Mucosa of gallbladder (tissue), 1 donor: ENCODE measurements at regions not wholly inside any gene's neighbourhood (a gene's known extent, or its start where the extent isn't known, plus 50 kb on each side); places are given as distances from the start of the nearest gene placed in this dataset.

Experiments used
- DNase-seq: peaks from one replicate; pipeline ENCODE4 v3.0.0-alpha.2; 2020; ENCODE audit warnings: low spot score
- donor health status: DM: no; HTN: no; CAD: no.

DNA sequence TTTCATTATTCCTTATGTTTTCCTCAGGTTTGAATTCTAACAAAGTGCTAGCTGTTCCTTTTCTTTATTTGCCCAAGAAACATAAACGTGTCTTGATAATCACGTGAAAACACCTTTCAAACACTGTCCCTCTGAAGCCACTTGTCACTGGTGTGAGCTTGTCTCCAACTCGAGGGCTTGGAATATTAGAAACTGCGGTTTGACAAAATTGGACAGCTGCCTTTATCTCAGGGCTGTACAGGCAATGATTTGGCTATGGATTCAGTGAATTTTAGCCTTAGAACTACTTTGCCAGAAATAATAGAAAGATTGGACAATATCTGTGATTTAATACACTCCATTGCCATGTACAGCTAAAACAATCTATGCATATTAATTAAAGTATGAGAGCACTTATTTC lies 763.0 kb upstream of the ACVR2A start:
- no peak for DNase-seq

DNA sequence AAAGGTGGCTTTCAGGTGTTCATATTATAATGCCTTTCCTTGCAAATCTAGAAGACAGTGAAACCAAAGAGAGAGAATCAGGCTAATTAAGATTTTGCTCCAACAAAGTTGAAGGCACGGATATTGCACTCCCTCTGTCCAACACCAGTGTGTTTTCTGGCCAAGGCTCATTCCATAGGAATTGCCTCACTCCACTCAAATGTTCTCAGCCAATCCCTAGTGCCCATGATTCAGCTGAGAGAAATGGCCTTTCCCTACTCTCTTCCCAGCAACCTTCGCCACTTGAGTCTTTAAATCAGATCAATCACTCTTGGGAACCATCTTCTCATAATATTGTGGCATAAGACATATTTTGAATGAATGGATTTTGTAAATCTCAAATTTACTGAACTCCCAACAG lies 768.2 kb upstream of the ACVR2A start:
- DNase-seq, result no peak

DNA sequence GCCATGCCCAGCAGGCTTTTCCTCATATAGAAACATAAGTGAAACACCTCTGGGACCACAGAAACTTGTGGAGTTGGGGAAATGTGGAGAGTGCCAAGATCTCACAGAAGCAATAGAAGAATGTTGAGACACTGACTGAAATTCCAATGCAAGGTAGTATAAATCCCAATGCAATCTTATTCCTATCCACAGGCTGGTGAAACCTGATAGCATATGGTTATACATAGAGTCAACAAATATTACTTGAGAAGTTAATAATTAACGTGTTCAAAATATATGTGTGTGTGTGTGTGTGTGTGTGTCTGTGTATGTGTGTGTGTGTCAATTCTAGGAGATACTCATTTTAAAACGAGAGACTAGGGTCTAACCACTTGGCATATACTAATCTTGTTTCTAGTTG lies 776.8 kb upstream of the ACVR2A start:
- no peak for DNase-seq

DNA sequence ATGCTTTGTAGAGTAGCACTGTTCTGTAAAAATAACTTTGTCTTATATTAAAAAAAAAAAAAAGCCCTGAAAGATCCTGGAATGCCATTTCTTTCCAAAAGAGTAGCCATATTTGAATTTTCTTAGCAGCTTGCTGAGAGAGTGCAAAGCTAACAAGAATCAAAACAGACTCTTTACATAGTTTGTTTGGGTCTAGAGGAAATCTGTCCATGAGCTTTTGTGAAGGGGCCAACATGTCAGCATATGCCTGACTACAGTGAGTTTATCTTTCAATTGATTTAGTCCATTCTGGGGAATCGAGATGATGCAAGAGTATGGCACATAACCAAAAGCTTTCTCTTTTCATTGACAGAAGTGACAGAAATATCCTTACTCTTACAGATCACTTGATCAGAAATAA lies 777.7 kb upstream of the ACVR2A start:
- no peak for DNase-seq

DNA sequence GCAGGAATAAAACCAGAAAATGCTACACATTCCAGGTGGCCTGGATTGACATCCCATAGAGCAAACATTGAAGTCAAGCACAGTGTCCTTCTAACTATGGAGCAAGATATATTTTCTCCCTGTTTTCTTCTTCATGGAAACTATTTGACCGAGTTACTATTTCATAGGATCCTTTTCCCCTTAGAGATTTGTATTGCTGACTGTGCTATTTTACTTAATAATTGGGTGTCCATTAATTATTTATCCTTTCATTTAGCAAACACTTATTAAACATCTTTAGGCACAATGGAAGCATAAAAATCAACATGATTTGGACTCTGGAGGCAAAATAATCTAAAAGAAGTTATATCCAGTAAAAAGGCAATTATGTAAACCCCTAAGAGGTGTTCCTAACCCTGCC lies 782.8 kb upstream of the ACVR2A start:
- no peak for DNase-seq

DNA sequence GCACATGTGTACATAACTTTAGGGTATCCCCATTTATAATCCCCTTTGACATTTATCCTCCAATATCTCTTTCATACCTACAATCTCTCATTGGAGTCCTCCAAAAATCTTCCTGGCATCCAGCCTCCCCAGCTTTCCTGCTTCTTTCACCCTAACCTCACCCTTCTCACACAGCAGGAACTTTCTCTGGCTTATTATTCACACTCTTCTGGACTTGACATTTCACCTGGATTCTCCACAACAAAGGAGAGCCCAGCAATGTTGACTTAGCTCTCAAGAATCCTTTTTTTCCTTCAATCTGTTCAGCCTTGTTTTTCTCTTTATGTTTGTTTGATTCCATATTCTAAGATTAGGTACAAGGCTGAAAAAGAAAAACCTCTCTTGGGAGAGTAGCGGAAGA lies 783.6 kb upstream of the ACVR2A start:
- DNase-seq, result no peak

DNA sequence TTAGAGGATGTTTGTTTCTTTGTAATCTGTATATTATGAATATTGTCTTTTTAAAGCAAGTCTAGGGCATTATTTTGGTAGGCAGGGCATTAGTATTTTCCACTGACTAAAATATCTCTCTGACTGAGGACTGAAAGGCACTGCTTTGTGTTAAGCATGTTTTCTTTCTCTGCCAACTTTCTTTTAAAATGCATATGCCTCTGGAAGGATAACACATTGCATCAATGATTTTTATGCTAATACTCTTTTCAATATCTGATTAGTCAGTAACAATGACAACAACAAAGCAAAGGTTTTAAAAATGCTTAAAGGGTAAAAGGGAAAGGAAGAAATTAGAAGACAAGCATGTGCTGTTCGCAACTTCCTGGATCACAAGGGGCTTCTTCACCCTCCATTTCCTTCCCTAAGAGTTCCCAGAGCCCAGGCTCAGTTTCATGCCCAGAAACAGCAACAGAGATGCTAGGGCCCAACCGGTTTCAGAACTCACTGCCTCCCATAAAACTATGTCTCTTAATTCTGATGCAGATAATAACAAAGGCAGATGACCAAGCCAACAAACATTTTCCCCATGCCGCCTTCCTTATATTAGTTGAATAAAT lies 786.8 kb upstream of the ACVR2A start:
- DNase-seq, result no peak

DNA sequence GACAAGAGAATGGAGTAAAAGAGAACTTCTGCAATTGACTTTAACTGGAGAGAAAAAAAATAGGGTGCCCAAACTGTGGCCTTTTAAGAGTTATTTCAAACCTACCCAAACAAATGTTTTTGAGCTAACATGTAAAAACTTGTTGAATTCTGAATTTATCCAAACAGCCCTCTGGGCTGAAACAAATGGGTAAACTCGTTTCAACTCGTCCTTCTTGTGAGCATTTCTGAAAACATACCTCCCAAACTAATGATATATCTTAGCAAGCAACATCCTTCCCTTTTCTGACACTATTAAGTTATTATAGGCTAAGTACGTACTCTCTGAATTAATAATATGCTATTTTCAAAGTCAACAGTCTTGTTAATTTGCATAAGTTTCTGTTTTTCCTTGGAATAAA lies 793.0 kb upstream of the ACVR2A start:
- no peak for DNase-seq

DNA sequence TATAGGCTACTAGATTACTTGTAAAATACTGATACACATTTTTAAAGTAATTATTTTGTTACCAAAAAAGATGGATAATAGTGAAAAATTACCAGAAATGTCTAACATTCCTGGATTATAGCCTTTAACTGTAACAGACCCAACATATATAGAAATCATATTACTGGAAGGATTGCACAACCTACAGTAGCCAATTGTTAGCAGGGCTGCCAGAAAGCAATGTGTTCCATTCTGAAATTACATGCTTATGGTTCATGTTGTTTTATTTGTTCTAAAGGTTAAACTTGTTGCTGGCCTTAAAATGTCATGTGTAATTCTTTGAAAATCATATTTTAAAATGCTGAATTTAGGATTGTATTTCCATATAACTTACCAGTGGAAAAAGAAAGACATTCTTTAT lies 793.6 kb upstream of the ACVR2A start:
- DNase-seq, result no peak

DNA sequence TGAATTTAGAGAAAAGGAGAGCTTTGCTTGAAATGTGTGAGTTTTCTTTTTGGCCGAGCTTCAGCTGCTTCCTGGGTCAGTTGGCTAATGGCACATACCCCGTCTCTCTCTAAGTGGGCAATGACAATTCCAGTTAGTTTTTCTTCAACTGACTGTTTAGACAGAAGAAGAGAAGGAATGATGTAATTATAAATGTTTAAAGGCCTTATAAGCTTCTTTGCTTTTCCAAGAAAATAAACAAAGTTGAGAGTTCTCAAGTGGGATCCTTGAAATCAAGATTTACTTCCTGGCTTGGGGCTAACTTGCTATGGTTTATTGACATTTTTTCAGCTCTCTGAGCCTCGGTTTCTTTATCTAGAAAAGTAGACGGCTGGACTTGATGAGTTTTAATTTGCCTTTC lies 794.9 kb upstream of the ACVR2A start:
- DNase-seq, result no peak

DNA sequence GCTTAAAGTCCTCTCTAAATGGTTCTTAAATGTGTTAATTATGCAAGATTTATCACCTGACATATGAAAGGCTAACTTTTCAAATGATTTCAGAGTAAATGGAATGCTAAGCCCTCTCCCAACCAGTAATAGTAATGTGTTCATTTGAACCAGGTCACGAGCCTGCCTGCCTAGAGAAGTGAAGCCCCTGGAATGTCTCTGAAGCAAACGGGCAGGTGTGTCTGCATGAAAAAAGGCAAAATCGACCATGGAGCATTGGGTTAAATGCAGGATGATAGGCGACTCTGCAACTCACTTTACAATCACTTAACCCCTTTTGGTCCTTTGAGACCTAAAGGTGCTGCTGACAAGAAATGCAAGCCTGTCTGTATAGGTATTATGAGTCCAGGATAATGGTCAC lies 798.4 kb upstream of the ACVR2A start:
- no peak for DNase-seq

DNA sequence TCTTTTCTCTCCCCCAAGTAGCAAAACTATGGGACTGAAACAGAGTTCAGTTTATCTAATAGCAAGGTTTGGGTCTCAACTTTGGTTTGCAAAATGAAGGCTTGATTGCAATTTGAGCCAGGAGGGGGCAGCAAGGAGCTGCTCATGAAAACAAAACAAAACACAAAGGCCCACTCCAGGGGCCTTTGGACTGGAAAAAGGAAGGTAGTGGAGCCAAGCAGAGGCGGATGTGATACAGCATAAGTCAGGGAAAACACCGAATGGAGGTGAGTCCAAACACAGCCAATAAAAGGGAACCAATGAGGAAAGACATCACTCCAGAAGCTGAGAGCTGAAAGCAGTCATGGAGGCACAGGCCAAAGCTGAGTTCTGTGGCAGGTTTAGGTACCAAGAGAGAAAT lies 799.7 kb upstream of the ACVR2A start:
- peak; percentile 19 for DNase-seq

DNA sequence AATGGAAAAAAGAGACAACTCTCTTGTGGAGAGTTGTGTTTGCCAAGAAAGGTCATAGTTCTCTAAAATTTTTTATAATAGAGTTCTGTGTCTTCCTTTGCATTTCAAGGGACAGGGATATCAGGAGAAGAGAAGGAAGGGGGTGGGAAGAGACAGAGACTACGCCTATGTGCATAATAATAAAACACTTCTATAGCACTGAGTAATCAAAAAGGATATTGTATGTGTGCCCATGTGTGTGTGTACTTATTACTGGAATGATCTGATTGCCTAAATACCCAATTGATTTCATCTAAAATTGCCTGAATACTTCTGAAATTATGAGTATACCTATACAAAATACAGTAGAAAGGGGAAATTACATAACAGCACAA lies 803.7 kb upstream of the ACVR2A start:
- no peak for DNase-seq

DNA sequence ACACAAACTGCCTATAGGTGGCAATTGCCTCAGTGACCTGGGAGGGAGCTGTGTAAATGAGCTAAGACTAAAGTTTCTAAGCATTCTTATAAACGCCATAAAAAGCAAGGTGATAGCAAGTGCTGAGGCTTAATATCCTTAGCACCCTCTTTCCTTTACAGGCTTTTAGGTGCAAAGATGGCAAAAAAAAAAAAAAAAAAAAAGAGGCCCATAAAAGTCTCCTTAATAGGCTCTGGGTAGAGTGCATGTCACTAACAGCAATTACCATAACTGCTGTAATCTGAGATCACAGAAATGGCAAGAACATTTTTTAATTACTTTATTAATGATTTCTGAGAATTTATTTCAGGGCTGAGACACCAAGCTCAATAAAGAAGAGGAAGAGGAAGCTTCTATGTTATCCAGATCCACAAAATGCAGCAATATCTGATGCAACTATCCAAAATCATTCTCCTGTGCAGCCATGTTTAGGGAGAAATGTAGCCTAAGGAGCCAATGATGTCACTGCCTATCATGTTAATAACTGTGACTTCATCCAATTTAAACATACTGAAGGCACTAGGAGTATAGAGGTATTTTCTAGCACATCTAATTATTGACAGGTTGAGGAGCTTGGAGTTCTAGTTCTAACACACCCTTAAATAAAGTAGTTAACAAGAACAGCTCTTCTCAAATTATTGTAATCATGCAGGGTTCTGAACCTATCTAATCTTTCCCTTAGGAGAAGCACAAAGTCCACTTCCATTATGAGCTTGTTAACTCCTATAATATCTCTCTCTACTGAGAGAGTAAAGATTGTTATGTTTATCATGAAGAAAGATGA lies 804.3 kb upstream of the ACVR2A start:
- no peak for DNase-seq

DNA sequence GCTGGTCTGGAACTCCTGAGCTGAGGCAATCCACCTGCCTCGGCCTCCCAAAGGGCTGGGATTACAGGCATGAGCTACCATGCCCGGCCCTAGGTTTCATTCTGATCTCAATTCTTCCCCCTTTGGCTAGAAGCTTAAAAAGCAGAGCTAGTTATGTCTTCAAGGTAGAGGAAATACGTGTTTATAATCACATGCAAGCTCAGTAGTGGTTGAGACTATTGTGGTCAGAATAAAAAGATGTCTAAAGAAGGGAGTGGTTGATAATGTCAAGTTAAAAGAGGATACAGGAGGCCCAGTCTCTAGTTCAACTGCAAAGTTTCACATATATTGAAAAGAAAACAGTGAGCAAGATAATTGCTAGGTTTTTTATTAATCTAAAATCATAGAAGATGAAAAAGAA lies 807.8 kb upstream of the ACVR2A start:
- no peak for DNase-seq

DNA sequence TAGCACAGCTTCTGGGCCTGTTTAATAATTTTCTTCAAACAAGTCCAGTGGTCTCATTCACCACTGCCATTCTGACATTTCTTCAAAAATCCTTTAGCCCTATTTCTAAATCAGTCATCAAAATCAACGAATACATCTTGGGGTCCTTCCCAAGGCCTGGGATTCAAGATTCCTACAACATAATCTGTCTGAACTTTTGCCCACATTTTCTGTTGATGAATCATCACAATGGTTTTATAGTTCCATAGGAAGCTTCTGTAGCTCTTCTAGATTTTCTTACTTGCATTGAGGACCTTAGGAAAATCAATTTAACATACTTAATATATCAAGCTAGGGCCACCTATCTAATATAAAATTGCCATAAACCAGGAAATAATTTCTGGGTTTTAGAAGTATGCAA lies 811.8 kb upstream of the ACVR2A start:
- no peak for DNase-seq

DNA sequence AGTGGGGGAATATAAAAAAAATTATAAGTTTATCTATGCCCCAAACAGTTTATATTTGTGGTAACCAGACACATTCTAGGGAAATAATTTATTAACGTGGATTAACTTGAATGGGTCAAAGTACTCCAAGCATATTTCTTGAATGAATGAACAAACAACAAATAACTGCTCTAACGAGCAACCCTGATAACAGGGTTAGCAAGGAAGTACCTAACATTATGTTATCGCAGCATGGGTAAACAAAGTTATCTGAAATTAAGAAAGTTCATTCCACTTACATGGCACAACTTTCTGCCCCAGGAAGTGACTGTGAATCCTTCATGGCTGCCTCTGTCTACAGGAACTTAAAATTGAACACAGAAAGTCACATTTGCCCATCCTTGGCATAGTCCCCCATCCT lies 812.9 kb upstream of the ACVR2A start:
- DNase-seq, result no peak

DNA sequence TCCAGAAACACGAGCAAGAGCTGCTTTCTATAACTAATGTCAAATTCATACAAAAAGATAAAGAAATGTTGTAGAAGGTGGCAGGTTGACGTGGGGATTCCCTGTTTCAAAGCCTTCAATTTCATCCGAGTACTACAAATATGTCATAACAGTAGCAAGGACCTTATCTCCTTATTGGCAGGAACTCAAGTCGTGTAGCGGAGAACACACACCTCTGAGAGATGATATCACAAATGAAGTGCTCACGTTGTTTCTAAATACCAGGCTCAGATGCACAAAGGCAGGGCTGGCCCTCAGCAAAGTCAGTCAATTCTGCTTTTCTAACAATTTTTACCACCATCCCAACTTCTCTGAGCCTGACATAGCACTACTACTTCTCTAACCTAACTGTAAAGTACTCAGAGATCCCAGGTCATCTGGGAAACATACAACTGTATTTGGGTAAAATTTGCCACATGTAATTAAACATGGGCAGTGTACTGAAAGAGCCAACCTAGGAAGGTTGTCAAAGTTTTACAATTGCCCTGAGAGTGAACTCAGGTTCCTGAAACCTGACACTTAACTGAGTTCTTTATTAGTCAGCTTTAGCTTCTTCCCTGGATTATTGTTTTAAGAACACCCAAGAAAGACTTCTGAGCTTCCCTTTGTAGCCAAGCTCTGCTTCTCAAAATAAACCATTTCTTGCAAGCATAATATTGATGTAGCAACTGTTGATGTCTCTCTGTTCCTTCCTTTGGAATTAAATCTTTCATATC lies 813.7 kb upstream of the ACVR2A start:
- no peak for DNase-seq

DNA sequence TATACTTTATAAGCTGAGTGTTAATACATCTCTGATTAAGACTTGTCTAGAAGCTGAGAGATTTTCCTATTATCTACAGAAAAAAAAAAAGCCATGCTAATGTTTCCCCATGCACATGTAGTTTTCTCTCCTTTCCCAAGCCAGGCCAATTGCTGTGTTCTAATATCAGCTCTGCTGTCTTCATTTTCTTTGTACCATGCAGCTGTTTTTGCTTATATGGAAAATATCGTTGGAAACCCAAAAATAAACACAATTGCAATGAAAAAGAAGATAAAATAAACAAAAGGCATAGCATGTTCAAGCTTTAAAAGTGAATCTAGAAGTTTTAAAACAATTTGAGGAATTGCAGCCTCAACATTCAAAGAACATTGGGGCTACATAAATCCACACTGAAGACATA lies 817.4 kb upstream of the ACVR2A start:
- DNase-seq, result no peak

DNA sequence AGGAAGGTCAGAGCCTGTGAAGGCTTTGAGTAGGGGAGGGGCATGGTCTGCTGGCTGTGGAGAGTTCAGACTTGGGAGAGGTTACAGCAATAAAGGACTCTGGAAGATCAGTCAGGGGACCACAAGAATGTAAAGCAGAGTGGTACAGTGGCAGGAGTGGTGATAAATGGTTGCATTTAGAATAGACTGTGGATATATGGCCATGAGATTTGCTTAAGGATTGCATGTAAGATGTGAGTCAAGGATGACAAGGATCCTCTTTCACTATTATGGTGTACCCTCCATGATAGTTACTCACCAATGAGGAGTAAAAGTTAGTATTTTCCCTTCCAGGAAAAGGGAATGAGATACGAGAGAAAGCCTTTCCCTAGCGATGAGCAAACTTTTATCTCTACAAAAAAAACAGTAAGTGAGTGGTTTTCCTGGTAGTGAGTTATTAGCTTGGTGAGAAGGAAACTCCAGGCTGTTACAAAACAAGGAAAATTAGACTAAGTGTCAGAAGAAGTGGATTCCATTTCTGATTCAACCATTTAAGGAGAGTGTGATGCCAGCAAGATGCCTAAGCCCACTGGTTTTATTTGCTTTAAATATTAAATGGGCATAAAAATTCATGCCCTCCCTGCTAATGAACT lies 818.0 kb upstream of the ACVR2A start:
- DNase-seq, result no peak

DNA sequence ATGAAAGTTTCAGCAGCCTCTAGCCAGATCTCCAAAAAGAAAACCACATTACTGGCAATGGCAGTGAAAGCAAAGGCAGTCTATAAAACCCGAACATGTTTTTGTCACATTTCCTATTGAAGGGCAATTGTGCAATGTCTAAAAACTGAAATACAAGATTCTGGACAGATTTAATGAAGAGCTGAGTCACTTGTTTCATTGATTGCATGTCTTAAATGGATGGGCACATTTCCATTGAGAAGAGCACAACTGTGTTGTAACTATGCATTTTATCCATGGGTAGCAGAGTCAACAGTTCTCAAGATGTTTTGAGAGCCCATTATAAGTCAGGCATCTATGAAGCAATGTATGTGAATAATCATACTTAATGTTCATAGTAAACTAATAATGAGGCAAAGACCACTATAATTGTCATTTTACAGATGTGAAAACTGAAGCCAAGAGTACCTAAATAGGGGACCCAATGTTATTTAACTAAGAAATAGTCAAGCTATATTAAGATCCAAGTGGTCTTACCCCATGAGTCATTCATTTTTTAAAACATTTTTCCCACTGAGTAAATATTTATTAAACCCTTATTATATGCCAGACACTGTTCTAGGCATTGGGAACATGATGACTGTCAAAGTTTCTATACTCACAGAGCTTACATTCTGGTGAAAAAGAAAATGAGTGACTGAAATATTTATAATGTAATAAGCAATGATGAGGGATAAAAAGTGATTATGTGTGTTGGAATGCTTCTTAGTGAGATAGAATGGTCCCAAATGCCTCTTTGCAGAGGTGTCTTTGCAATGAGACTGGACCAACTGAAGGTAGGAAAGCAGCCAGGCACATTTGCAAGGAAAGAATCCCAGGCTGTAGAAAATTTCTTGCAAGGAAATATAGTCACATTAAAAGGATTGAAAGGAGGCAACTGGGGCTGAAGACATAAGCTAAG lies 818.9 kb upstream of the ACVR2A start:
- DNase-seq, result no peak

DNA sequence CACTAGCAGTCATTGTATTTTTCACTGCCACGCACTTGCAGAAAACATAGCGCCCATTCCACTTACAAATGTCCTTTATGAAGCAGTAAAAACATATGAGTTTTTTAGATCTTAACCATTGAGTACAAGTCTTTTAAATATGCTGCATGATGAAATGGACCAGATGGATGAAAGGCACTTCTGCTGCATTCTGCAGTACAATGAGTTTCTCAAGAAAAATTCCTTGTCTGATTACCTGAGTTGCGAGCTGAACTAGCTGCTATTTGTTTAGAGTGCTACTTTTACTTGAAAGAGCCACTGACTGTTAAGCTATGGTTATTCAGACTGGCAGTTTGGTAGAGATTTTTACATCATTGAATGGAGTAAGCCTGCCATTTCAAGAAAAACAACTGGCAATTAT lies 825.5 kb upstream of the ACVR2A start:
- no peak for DNase-seq
